GM12864 (cell line): ENCODE measurements at regions not wholly inside any gene's neighbourhood (a gene's known extent, or its start where the extent isn't known, plus 50 kb on each side); places are given as distances from the start of the nearest gene placed in this dataset.

Experiments used
- DNase-seq: peaks from one replicate; pipeline ENCODE4 v3.0.0-alpha.2; 2011; ENCODE audit warnings: low read depth
- H3K4me3 ChIP-seq: 2 replicates; pipeline ENCODE4 v1.5.1; 2011; ENCODE audit warnings: mild to moderate bottlenecking, low read depth, low read length, control low read depth
- TF ChIP-seq, protein P1 (sequence below): IDR thresholded peaks from 2 replicates; pipeline ENCODE4 v1.5.1; 2011; ENCODE audit warnings: low read depth, mild to moderate bottlenecking, moderate library complexity, low read length, control low read depth, inconsistent platforms; ENCODE audit errors: missing control alignments

DNA sequence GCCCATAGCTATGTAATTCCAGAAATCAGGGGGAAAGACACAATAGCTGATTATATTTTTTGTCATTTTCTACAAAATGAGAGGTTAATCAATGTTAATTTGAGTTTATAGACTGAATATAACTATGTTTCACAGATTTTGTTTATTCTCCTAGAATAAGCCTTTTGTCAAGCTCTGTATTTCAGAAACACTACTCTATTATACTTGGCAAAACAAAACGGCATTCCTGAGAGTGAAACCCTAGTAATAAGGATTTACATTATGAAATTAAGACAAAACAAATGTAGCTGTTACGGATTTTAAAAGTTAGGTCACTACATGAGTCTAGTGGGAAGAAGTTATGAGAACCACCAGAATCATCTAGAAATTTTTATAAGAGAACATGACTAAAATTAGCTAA lies 334.2 kb downstream of the KLF12 start:
- no peak overlapping the region for H3K4me3 ChIP-seq
- no peak for DNase-seq
- TF ChIP-seq, protein P1, sequence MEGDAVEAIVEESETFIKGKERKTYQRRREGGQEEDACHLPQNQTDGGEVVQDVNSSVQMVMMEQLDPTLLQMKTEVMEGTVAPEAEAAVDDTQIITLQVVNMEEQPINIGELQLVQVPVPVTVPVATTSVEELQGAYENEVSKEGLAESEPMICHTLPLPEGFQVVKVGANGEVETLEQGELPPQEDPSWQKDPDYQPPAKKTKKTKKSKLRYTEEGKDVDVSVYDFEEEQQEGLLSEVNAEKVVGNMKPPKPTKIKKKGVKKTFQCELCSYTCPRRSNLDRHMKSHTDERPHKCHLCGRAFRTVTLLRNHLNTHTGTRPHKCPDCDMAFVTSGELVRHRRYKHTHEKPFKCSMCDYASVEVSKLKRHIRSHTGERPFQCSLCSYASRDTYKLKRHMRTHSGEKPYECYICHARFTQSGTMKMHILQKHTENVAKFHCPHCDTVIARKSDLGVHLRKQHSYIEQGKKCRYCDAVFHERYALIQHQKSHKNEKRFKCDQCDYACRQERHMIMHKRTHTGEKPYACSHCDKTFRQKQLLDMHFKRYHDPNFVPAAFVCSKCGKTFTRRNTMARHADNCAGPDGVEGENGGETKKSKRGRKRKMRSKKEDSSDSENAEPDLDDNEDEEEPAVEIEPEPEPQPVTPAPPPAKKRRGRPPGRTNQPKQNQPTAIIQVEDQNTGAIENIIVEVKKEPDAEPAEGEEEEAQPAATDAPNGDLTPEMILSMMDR = no peak

DNA sequence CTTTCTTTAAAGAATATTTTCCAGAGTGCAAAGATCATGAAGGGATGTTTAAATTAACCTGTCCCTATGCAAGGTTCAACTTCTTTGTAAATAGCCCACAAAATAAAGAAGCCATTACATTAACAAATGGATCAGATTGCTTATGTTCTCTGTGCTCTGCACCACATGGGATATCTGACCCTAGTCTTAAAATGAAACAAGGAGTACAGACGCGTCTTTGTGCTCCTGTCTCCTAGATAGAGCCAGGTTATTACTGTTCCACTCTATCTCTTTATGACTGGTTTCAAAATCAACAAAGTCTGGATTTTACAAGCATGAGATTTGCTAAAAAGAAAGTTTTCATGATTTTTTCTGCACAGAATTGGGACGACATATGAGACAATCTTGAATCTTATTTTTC lies 339.4 kb downstream of the KLF12 start:
- DNase-seq = no peak
- TF ChIP-seq, protein P1 = no peak
- H3K4me3 ChIP-seq = no peak overlapping the region

DNA sequence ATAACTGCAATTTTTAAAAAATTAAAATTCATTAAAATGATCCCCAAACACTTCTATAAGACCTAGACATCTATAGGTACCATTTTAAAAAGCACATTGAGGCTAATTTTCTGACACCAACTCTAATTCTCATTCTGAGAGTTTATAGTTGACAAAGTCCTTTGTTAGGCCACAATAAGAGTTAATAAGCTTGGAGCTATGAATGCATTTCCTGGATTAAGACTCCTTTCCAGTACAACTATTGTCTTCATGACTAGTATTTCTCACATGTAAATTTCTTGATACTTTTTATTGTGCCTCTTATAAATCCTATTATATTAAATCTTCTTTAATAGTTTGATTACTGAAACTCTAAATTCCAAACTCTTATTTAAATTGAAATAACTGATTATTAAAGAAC lies 340.8 kb downstream of the KLF12 start:
- TF ChIP-seq, protein P1 = no peak
- H3K4me3 ChIP-seq = no peak overlapping the region
- no peak for DNase-seq

DNA sequence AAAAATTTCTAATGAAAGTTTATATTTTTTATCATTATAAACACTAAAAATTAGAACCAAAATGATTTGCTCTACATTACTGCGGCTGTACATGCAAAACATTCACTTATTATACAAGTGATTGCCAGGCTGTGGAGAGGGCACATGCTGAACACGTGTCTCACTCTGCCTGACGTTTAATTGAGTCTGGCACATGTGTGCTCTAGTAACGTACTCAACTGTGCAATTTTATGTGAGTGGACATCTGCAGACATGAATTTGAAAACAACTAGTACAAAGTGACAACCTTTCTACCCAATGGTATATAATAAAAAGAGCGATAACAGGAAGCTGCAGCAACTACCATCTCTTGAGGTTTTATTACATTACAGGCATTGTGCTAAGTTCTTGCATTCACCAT lies 341.4 kb downstream of the KLF12 start:
- TF ChIP-seq, protein P1 = no peak
- H3K4me3 ChIP-seq = no peak overlapping the region
- no peak for DNase-seq

DNA sequence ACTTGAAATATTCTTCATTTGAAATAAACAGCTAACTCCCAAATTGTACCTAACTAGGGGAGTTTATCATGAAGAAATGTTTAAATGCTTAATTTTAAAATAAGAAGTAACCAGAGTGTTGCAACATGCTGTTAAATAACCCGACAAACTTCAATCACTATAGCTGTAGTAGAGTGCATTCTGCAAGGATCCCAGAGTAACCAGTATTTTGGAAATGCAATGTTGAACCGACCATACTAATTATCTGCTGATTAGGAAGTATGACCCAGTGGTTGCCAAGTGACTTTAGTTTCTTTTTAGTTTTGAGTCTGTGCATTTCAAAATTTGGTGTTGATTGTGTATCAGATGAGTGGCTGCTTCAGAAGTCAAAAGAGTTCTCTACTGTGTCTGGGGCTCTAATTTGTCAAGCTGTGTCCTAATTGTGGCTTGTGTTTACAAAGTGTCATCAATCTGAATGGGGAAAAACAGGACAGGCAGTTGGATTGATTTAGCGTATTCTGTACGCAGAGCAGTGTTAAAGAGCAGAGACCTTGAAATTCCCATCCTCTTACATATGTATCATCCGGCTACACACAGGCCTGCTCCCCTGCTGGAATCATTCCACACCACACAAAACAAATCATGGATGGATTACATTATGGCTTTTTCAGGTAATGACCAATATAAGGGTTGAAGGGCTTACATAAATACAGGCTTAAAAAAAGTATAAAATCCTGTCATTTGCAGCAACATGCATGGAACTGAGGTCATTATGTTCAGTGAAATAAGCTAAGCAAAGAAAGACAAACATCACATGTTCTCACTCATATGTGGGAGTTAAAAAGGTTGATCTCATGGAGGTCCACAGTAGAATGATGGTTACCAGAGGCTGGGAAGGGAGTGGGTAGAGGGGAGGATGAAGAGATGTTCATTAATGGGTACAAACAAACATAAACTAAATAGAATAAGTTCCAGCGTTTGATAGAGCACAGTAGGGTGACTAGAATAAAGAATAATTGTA lies 351.5 kb downstream of the KLF12 start:
- TF ChIP-seq, protein P1 = no peak
- no peak overlapping the region for H3K4me3 ChIP-seq
- no peak for DNase-seq

DNA sequence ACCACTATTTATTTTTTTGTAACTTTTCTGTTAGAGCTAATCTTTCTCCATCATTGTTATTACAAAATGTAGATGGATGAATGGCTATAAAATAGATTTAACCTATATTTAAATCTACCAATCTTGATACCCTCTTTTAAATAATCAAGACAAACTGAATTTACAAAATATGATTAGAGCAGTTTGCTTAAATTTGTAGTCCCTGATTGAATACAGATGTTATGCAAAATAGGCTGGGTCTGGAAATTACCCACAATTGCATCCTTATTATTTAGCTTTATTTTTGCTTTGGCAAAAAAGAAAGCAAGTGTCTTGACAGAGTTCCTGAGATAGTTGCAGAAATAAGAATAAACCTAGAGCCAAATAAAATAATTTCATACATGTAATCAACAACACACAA lies 352.8 kb downstream of the KLF12 start:
- TF ChIP-seq, protein P1 = no peak
- DNase-seq = no peak
- no peak overlapping the region for H3K4me3 ChIP-seq

DNA sequence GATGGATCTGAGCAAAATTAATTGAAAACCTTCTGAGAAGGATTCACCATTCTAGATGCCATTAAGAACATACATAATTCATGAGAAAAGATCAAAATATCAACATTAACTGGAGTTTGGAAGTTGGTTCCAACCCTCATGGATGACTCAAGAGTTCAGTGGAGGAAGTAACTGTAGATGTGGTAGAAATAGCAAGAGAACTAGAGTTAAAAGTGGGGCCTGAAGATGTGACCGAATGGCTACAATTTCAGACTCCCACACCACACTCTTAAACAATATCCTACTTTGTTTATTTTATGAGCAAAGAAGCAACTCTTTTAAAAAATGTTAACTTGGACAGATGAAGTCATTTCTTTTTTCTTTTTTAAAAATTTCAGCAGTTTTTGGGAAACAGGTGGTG lies 354.3 kb downstream of the KLF12 start:
- no peak overlapping the region for H3K4me3 ChIP-seq
- no peak for DNase-seq
- TF ChIP-seq, protein P1 = no peak
